HG03442 (cell line): ENCODE measurements at regions not wholly inside any gene's neighbourhood (a gene's known extent, or its start where the extent isn't known, plus 50 kb on each side); places are given as distances from the start of the nearest gene placed in this dataset.
"Not testable (repeated sequence)": the region's sequence is repeated elsewhere in the genome, so short reads cannot be mapped to it uniquely, and the experiment has no call there.

Source experiments
- ATAC-seq: cut with Tn5 transposase; IDR thresholded peaks from one replicate; pipeline ENCODE4 v1.9.1; 2021; ENCODE audit warnings: mild to moderate bottlenecking, moderate library complexity; ENCODE audit not compliant: unreplicated experiment

DNA sequence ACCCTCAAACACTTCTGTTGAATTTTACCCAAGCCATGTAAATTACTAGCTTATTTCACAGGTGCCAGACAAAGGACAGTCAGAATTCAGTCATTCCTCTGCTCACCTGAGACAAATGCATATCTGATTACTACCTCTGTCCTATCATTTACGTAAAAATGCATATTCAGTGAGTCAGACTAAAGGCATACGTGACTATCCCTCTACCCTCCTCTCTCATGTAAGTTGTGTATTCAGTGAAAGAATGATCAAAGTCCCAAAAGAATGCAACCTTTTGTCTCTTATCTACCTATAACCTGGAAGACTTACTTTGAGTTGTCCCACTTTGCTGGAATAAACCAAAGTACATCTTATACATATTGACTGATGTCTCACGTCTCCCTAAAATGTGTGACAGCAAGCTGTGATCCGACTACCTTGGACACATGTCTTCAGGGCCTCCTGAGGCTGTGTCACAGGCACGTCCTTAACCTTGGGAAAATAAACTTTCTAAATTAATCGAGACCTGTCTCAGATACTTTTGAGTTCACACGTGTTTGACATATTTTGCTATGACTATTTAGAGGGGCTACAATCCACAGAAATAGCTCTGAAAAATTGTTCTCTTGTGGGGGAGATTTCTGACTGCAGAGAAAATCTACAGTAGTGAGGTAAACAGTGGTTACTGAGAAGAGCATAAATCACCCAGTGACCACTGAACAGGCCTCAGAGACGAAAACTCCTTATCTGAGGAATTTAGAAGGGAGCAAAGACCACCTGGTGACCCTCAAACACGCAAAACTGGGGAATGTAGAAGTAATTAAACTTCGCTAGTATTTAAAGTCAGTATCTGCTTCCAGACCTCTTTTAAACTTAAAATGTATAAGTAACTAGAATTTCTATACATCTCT is 1575.8 kb downstream of the STIM2 start:
- ATAC-seq: no peak

DNA sequence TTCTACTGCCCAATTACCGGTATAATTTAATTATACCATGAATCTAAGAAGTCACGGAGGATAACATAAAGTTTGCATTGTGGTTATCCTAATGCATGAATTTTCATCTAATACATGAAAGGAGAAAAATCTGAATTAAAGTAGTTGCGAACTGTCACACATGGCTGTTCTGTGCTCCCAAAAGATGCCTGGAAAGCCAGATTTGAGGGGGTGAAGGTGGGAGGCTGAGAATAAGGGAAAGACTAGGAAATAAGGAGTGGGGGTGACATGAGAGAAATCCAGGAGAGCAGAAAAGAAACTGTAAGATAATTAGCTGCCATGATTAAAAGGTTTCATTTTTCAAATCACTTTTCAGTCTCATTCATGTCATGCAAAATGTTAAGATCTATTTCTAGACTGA is 1582.7 kb downstream of the STIM2 start:
- ATAC-seq: no peak

DNA sequence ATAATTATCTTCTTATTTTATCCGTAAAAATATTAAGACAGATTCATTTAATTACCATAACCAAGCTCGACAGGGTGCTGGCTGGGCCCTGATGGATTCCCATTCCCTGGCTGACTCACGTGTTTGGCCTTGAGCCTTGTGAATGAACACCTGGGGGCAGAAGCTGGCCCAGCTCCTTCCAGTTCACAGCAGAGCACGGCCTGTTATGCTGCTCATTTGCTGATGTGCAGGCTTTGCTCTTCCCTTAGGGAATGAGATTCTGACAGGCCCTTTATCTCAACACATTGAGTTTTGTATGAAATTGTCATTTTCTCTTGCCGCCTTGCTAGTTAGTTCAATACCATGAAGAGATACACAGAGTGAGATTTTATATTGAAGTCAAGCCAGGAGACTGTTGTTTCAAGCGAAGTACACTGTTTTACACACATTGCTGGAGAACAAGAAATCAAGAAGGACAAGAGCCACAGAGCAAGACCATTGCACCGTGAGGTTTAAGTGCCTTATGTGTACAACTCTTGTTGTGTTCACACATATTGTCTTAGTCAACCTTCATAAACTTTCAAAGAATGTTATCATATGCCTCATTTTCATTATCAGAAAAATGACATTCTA is 1583.3 kb downstream of the STIM2 start:
- ATAC-seq: no peak

DNA sequence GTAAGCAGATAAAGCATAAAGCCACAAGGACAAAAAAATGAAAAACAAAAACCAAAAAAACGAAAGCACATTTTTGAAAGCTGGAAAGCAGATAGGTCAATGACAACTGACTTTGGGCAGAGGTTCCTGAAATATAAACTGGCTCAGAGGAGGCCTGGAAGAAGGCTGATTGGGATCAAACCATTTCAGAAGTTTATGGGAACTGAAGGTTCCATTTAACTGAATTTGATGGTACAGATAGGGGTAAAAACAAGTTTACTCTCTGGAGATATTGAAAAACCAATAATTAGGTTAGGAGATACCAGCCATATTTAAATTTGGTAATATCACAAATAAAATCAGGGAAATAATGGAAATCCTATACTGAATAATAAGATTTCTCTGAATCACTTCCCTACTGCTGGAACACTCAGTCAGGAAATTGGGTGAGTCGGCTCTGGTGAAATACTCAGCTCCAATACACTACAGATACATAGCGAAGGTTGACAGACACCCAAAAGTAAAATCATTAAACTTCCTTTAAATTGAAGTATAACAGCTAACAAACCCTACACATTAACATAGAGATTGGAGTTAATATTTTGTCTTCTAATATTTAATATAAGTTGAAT is 1584.3 kb downstream of the STIM2 start:
- ATAC-seq: no peak

DNA sequence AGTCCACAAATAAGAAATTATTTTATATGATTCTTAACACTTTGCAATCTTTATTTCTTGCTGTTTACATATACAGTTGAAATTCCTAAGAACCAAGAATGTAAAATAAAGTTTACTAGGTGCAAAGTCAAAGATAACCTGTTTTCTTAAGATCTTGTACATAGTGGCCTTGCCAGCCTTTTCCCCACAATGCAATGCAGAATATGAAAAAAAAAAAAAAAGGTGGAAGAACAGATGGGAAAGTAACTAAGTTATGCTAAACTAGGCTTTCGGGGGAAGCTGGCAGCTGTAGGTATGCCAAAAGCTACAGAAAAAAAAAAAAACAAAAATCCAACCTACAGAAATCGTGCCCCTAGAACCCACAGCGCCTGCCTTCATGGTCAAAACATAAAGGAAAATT is 1588.4 kb downstream of the STIM2 start:
- ATAC-seq: no peak

DNA sequence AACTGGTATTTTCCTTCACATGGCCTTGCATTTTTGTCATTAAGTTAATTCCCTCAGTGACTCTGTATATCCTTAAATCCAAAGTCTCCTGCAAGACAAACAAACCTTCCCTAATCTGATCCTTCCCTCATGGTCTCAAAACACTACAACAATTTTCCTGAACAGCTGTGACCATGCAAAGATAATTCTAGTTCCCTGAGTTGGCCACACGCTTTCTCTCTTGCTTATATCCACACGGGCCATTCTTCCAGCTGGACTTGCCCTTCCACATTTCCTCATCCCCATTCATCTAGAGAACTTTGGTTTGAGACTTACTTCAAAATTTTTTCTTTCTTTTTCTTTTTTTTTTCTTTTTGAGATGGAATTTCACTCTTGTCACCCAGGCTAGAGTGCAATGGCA is 1590.7 kb downstream of the STIM2 start:
- no peak for ATAC-seq

DNA sequence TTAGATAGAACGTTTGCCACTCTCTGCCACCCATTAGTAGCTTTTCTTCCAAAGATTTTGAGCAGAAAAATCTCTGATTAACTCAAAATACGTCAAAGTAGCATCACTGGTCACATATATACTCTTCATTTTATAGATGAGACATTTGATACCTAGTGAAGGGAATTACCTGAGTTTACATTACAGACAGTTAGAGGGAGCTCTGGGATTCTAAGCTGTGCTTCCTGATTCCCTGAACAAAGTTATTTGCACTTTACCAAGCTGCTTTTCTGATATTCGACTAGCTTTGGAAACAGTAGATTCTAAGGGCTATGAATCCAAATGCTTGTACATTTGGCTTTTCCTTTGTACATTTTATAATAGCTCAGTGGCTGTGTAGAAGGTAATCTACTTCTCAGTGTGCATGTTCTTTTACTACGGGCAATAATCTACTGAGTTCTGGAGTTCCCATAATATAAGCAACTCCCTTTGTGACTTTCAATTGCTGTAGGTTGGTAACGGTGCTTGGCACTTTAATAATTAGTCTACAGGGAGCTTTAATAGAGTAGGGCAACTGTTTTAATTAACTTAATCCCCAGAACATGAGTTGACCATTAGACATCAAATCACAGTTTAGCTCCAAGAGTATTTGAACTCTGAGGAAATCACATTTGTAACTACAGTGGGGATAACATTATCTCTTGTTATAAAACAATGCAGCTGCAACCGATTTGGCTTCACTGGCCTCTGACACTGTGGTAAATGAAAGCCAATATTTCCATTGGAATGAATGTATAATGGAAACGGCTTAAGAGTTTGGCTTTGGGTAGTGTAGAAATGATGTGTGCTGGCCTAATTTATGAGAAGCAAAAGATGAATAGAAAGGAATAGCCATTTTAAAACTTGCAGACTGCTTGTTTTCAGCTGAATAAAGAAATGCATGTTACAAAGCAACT is 1602.4 kb downstream of the STIM2 start:
- no peak for ATAC-seq

DNA sequence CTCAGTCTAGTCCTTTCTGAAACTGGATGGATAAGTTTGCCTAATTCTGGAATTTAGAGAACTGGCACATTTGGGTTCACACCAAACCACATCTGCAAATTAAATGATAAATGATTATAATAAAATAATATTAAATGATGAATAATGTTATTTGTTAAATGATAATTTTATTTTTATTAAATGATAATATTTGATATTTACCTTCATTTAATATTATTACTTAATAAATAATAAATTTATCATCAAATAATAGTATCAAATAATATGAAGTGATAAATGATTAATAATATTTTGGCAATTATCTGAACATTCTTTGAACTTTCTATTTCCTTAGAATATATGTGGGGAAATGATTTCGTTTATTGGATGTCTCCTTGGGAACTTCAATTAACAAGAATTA is 1604.2 kb downstream of the STIM2 start:
- no peak for ATAC-seq

DNA sequence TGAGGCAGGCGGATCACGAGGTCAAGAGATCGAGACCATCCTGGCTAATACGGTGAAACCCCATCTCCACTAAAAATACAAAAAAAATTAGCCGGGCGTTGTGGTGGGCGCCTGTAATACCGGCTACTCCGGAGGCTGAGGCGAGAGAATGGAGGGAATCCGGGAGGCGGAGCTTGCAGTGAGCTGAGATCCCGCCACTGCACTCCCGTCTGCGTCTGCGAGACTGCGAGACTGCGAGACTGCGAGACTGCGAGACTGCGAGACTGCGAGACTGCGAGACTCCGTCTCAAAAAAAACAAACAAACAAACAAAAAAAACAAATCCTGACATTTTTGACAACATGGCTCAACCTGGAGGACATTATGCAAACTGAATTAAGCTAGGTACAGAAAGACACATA is 1606.2 kb downstream of the STIM2 start:
- ATAC-seq: not testable (repeated sequence)

DNA sequence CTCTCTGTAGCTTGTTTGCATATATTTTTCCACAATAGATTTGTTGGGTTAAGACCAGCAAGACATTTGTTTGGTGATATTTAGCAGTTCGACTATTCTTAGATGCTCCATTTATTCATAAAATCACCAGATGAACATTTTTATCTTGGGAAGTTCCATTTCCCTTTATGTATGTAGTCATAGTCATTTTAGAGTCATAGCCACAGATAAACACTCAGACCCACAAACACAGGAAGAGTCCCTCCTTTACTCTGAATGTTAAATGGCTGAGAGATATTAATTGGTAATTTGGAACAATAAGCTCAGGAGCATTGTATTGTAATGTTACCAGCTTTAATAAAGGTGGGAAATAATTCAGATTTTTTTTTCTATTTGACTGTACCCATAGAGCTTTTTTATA is 1608.7 kb downstream of the STIM2 start:
- no peak for ATAC-seq

DNA sequence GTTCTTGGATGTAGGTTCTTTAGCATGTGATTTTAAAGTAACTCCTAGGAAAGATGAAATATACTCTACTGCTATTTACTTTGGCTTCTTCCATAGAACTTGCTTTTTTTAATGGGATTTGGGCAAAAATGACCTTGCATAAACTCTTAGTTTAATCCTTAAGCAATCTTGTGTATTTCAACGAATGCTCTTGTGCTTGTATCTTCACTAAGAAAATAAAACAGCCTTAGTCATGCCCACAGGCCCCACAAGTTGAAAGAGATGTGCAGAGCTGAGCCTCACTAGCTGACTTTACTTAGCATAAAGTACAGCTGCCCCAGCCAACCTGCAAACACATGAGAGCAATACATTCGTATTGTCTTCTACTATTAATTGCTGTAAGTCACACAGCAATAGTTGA is 1609.2 kb downstream of the STIM2 start:
- ATAC-seq: no peak

DNA sequence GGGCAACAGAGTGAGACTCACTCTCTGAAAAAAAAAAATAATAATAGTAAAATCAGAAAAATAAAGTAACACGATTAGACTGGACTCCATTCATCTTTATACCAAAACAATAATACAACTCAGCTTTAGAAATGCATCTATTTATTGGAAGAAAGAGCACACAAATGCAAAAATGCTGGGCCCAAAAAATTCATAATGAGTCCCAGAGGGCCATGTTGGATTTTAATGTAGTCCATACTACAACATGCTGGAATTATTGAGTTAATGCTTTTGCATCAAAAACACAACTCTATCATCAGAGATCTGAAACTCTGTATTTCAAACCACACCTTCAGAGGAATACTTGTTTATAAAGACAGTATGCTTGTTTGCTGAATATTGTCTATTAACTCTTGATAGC is 1614.7 kb downstream of the STIM2 start:
- no peak for ATAC-seq

DNA sequence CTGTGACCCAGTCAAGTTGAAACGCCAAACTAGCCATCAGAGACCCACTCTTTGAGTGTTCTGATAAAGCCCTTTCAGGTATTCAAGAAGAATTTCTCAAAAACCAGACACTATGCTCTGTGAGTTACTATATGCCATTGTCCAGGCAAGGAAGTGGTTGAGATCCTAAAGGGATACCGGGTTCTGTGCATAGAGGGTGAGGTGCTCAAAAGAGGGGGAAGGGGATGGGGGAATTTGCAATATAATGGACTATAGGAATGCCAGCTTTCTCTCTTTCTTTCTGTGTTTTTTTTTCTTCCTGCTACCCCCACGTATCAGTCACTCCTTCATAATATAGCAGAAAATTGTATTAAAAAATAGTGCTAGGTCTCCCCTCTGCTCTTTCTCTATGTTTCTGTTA is 1619.0 kb downstream of the STIM2 start:
- no peak for ATAC-seq

DNA sequence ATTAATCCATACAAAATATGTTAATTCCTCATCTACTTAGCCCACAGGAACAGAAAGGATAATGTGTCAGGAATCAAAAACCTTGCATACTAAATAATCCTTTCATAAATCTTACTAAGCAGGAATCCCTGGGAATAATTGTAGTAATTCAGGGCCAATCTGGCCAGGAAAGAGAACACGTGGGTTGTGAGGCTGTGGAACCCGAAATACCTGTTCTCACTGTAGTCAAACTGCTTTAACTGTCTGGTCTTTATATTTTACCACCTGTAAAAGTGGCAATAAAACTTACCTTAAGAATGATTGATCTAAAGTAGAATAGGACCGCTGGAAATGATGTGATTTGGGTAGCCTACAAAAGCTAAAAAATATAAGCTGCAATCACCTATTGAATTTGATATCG is 1620.9 kb downstream of the STIM2 start:
- no peak for ATAC-seq

DNA sequence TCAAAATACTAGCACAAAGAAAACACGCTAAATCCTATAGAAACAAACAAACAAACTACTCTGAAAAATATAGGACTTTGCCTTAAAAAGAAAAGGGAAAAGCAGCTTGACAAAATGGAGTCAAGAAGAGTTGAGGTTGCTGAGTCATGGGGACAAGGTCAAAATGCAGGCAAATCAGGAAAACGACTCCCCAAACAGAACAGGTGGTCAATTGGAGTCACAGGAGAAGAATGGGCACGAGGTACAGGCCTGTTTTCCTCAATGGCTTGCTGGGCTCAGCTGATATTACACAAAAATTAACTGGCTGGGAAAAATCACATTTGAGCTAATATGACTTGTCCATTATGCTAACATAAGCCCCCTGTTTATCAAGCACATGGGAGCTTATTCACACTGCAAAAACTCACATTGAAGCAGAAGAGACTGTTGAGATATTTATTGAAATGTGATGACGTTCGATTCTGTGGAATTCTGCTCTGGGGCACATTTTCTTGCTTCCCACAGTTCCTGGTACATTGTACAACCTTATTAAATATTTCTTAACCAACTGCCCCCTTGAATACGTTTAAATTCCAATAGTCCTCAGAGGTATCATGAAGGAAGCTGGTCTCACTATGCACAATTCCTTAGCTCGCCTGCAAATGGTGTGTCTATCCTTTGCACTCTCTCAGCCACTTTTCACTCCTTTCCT is 1622.1 kb downstream of the STIM2 start:
- ATAC-seq: no peak

DNA sequence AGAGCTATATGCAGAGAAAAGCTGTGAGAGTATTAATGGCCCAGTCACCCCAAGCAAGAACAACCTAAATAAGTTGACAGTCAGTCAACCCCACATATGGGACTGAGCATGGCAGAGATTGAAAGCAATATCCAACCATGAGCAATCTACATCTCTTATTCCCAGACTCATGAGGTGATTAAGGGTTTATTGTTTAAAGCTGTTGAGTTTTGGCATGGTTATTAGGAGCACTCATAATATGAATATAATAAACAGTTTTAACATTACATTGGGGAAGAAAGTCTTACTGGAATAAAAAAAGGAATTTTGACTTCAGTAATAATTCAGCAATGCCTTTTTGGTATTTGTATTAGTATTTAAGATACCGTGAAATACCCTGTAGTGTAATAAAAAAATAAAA is 1627.4 kb downstream of the STIM2 start:
- ATAC-seq: no peak

DNA sequence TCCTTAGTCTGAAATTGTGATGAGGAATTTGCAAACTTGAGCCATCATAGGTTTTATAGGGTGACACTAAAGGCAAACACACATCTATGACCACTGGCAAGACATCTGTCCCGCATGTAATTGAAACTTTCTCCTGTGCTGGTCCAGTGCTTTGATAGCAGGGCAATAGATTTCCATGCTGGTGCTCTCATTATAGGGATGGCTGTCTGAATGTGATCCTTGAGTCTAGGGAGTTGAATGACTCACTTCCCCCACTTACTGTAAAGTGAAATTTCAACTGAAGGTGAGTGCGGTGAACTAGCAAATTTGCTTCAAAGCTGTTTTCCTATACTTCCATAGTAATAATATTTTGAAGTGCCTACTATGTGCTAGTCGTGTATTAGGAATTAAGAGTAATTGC is 1630.0 kb downstream of the STIM2 start:
- no peak for ATAC-seq

DNA sequence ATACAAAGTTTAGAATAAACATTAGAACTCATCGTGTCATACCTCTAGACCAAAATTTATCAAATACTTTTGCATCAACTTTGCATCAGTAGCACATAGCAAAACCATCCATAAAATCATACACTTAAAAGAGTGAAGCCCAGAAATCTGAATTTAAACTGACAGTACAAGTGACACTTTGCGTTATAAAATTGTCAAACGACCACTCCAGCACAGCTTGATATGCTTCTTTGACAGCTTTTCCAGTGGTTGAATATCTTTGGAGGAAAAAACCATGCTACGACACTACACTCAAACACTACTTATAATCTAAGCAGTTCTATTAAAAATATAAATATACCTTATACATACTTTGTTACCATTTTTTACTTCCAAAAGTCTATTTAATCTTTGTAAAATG is 1644.4 kb downstream of the STIM2 start:
- no peak for ATAC-seq

DNA sequence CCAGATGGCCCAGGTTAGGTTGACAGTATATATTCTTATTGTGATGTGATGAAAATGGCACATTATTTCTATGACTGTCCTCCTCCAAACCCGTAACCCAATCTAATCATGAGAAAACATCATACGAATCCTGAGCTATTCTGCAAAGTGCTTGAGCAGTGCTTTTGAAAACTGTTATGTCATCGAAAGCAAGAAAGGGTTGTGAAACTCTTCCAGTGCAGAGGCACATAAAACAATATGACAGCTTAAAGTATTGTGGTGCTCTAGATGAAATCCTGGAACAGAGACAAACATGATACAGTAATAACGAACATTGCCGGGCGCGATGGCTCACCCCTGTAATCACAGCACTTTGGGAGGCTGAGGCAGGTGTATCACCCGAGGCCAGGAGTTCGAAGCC is 1648.0 kb downstream of the STIM2 start:
- no peak for ATAC-seq

DNA sequence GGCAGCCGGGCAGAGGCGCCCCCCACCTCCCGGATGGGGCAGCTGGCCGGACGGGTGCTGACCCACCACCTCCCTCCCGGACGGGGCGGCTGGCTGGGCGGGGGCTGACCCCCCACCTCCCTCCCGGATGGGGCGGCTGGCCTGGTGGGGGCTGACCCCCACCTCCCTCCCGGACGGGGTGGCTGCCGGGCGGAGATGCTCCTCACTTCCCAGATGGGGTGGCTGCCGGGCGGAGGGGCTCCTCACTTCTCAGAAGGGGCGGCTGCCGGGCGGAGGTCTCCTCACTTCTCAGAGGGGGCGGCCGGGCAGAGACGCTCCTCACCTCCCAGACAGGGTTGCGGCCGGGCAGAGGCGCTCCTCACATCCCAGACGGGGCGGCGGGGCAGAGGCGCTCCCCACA is 1654.1 kb downstream of the STIM2 start:
- ATAC-seq: not testable (repeated sequence)
